Midbrain (tissue), 1 donor: ENCODE measurements at regions not wholly inside any gene's neighbourhood (a gene's known extent, or its start where the extent isn't known, plus 50 kb on each side); places are given as distances from the start of the nearest gene placed in this dataset.

ENCODE experiments used
- DNase-seq: peaks from one replicate; lab custom pipeline; 2025; lab: John Stamatoyannopoulos, UW

- DNase-seq = no peak
Observed at GRCh38 chr4:155094201-155094820, 114.1 kb upstream of the NPY2R start.

- no peak for DNase-seq
Observed at GRCh38 chr4:155099231-155099630, 109.2 kb upstream of the NPY2R start.

- DNase-seq = no peak
Observed at GRCh38 chr4:155106629-155107028, 101.8 kb upstream of the NPY2R start.

GRCh38 chr4:155107059-155107458 lies 101.4 kb upstream of the NPY2R start:
- DNase-seq = no peak

GRCh38 chr4:155114790-155115189 lies 93.6 kb upstream of the NPY2R start:
- DNase-seq = no peak

- no peak for DNase-seq
Observed at GRCh38 chr4:155119006-155119405, 89.4 kb upstream of the NPY2R start.

- DNase-seq = no peak
Observed at GRCh38 chr4:155120536-155120935, 87.9 kb upstream of the NPY2R start.

GRCh38 chr4:155122382-155122781 lies 86.1 kb upstream of the NPY2R start:
- DNase-seq = no peak

- no peak for DNase-seq
Observed at GRCh38 chr4:155134136-155134535, 74.3 kb upstream of the NPY2R start.

GRCh38 chr4:155140889-155141288 lies 67.5 kb upstream of the NPY2R start:
- DNase-seq = no peak

GRCh38 chr4:155143512-155143911 lies 64.9 kb upstream of the NPY2R start:
- DNase-seq = no peak
